RWPE2 (cell line): ENCODE measurements at regions not wholly inside any gene's neighbourhood (a gene's known extent, or its start where the extent isn't known, plus 50 kb on each side); places are given as distances from the start of the nearest gene placed in this dataset.
"Not testable (repeated sequence)": the region's sequence is repeated elsewhere in the genome, so short reads cannot be mapped to it uniquely, and the experiment has no call there.

Source experiments
- ATAC-seq: fragments of 200-7000 bp; cut with Tn5 transposase; 3 replicates; pipeline ENCODE4 v1.9.1; 2021; ENCODE audit warnings: low read depth
- DNase-seq: peaks from one replicate; pipeline ENCODE4 v3.0.0-alpha.2; 2020; ENCODE audit warnings: low spot score
- H3K27ac ChIP-seq: fragments of 450-650 bp; 2 replicates; pipeline ENCODE4 v1.5.1; 2017; ENCODE audit warnings: mild to moderate bottlenecking; ENCODE audit not compliant: poor library complexity, severe bottlenecking
- H3K27me3 ChIP-seq: fragments of 250-450 bp; sonication (Bioruptor Pico); 2 replicates; pipeline ENCODE4 v1.5.1; 2021; ENCODE audit warnings: mild to moderate bottlenecking, moderate library complexity; ENCODE audit not compliant: insufficient read depth, poor library complexity, severe bottlenecking
- H3K36me3 ChIP-seq: fragments of 250-450 bp; sonication (Bioruptor Pico); 2 replicates; pipeline ENCODE4 v1.5.1; 2020; ENCODE audit warnings: low read depth, mild to moderate bottlenecking, moderate library complexity
- H3K4me1 ChIP-seq: fragments of 250-450 bp; sonication (Bioruptor Pico); 2 replicates; pipeline ENCODE4 v1.5.1; 2021; ENCODE audit warnings: mild to moderate bottlenecking, moderate library complexity; ENCODE audit not compliant: insufficient read depth, poor library complexity, severe bottlenecking
- H3K4me3 ChIP-seq: fragments of 250-450 bp; sonication (Bioruptor Pico); 2 replicates; pipeline ENCODE4 v1.5.1; 2021; ENCODE audit warnings: mild to moderate bottlenecking, moderate library complexity; ENCODE audit not compliant: severe bottlenecking
- H3K9me3 ChIP-seq: fragments of 250-450 bp; sonication (Bioruptor Pico); 2 replicates; pipeline ENCODE4 v1.5.1; 2021; ENCODE audit warnings: mild to moderate bottlenecking, moderate library complexity; ENCODE audit not compliant: severe bottlenecking
- TF ChIP-seq, protein P1 (sequence below): fragments of 450-650 bp; IDR thresholded peaks from one replicate; pipeline ENCODE4 v1.5.1; 2017; ENCODE audit warnings: mild to moderate bottlenecking, moderate library complexity; ENCODE audit not compliant: poor library complexity, severe bottlenecking

DNA sequence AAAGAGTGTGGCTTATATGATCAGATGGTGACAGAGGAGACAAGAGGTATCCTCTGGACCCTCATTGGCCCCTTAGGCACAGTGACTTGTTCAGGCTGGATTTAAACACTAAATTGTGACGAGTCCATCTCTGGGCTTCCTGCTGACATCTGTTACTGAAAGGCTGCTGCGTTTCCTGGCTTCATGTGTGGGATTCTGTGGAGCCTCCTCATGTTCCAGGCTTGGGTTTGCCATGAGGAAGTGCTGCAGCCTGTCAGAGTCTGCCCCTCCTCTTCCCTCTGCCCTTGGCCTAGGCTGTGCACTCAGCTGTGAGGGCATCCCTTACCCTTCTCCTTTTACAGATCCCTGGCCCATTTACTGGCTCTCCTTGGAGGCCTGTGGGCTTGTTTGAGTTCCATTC, 159.1 kb upstream of the TTC29 start:
- DNase-seq (no peak), ATAC-seq (no peak)
- Histone ChIP-seq H3K27me3 (no peaks in the 10 kb centered on the region), H3K4me1 (peaks cover 4% of the 10 kb centered on the region), H3K36me3 (no peaks in the 10 kb centered on the region), H3K9me3 (no peaks in the 10 kb centered on the region), H3K27ac (no peak overlapping the region), H3K4me3 (no peak overlapping the region)
- TF ChIP-seq, protein P1, sequence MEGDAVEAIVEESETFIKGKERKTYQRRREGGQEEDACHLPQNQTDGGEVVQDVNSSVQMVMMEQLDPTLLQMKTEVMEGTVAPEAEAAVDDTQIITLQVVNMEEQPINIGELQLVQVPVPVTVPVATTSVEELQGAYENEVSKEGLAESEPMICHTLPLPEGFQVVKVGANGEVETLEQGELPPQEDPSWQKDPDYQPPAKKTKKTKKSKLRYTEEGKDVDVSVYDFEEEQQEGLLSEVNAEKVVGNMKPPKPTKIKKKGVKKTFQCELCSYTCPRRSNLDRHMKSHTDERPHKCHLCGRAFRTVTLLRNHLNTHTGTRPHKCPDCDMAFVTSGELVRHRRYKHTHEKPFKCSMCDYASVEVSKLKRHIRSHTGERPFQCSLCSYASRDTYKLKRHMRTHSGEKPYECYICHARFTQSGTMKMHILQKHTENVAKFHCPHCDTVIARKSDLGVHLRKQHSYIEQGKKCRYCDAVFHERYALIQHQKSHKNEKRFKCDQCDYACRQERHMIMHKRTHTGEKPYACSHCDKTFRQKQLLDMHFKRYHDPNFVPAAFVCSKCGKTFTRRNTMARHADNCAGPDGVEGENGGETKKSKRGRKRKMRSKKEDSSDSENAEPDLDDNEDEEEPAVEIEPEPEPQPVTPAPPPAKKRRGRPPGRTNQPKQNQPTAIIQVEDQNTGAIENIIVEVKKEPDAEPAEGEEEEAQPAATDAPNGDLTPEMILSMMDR: no peak

DNA sequence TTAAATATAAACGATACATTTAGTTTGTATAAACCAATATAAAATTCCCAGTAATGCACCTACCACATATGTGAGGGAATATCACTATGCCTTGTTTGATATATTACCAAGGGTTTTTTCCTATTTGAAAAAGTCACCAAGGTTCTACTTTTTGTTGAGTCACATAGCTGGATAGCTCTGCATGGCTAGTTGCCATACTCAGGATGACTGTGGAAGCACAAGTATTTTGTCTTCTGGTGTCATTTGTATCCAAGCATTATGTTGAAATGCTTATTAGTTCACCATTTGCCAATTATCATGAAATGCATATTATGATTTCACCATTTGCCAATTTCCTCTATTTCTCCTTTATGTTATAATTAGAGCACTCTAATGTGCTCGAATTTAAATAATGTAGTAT, 162.7 kb upstream of the TTC29 start:
- H3K9me3 ChIP-seq: no peaks in the 10 kb centered on the region
- no peak for DNase-seq
- H3K27ac ChIP-seq: no peak overlapping the region
- no peak for ATAC-seq
- H3K36me3 ChIP-seq: no peaks in the 10 kb centered on the region
- peaks cover under 1% of the 10 kb centered on the region for H3K4me1 ChIP-seq
- TF ChIP-seq, protein P1: no peak
- H3K4me3 ChIP-seq: no peak overlapping the region
- H3K27me3 ChIP-seq: no peaks in the 10 kb centered on the region

DNA sequence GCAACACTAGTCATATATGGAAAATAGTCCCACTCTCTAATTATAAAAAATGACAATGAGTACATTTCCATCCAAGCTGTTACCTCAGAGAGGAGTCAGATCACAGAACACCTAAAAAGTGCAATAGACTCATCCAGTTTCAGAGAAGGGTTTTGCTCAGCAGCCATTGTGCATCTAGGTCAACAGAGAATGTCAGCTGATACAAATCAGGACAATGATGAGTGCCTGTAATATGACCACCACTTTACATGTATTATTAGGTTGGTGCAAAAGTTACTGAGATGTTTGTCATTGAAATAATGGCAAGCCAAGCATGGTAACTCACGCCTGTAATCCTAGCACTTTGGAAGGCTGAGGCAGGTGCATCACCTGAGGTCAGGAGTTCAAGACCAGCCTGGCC, 164.1 kb upstream of the TTC29 start:
- no peaks in the 10 kb centered on the region for H3K36me3 ChIP-seq
- no peaks in the 10 kb centered on the region for H3K27me3 ChIP-seq
- no peaks in the 10 kb centered on the region for H3K9me3 ChIP-seq
- ATAC-seq (no peak), DNase-seq (no peak)
- TF ChIP-seq, protein P1: no peak
- no peak overlapping the region for H3K4me3 ChIP-seq
- H3K27ac ChIP-seq: no peak overlapping the region
- no peaks in the 10 kb centered on the region for H3K4me1 ChIP-seq

DNA sequence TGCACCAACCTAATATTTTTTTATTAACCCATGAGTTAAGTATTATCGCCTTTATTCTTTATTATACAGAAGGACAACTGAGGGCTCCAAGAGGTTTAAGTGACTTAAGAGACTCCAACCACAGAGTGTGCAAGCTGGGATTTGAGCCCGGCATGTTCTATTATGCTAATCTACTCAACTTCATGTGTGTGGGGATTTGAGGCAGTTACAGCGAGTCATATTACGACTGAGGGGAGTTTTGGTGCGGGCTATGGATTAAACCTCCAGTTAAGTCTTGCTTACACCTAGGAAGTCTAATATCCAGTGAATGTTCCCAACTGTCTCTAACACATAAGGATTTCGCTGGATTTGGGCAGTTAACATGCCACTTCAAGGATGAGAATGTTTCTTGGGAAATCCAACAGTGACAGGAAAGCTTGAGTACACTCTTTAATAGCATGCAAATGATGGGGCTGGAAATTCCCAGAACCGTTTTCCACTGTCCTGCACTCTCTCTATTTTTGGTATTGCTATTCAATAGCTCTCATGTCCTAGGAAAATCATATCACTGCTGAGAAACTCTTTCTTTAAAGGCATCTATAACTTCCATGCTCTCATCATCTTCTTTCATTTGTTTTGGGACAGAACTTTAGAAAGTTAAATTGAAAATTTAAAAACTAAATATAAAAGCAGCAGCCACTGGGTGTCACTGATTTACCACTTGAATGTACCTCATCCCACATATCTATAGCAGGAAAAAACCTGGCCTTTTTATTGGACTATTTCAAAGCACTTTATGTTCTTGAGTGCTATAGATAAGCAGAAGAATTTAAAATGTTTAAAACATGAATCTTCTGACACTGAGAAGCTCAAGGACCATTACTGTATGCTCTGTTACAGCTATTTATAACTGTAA, 165.1 kb upstream of the TTC29 start:
- ATAC-seq: no peak
- H3K4me1 ChIP-seq: no peaks in the 10 kb centered on the region
- TF ChIP-seq, protein P1: peak; percentile 25
- H3K27ac ChIP-seq: no peak overlapping the region
- no peaks in the 10 kb centered on the region for H3K27me3 ChIP-seq
- H3K9me3 ChIP-seq: no peaks in the 10 kb centered on the region
- no peak overlapping the region for H3K4me3 ChIP-seq
- no peaks in the 10 kb centered on the region for H3K36me3 ChIP-seq
- DNase-seq: no peak

DNA sequence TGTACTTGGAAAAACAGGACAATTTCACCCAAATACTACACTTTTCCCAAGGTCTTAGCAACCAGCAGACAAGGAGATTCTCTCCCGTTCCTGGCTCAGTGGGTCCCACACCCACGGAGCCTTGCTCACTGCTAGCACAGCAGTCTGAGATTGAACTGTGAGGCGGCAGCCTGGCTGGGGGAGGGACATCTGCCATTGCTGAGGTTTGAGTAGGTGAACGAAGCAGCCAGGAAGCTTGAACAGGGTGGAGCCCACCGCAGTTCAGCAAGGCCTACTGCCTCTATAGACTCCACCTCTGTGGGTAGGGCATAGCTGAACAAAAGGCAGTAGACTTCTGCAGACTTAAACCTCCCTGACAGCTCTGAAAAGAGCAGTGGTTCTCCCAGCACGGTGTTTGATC, 166.5 kb upstream of the TTC29 start:
- not testable (repeated sequence) for H3K9me3 ChIP-seq, DNase-seq, H3K27me3 ChIP-seq, H3K27ac ChIP-seq, ATAC-seq, H3K4me3 ChIP-seq, H3K4me1 ChIP-seq, H3K36me3 ChIP-seq
